OCI-M1 (cell line): ENCODE measurements at regions not wholly inside any gene's neighbourhood (a gene's known extent, or its start where the extent isn't known, plus 50 kb on each side); places are given as distances from the start of the nearest gene placed in this dataset.
"Not testable (repeated sequence)": the region's sequence is repeated elsewhere in the genome, so short reads cannot be mapped to it uniquely, and the experiment has no call there.

ENCODE experiments used
- DNase-seq: peaks from one replicate; lab custom pipeline; 2025; lab: John Stamatoyannopoulos, UW

- no peak for DNase-seq
These were observed 51.2 kb upstream of the PRR5 start for GRCh38 chr22:44650806-44651205.

GRCh38 chr22:44648821-44649565, 53.0 kb upstream of the PRR5 start:
- DNase-seq: no peak

GRCh38 chr22:44648085-44648820, 53.8 kb upstream of the PRR5 start:
- no peak for DNase-seq

GRCh38 chr22:44647141-44647540, 54.9 kb upstream of the PRR5 start:
- DNase-seq: no peak

- DNase-seq: no peak
These were observed 55.3 kb upstream of the PRR5 start for GRCh38 chr22:44646668-44647067.

- no peak for DNase-seq
These were observed 55.9 kb upstream of the PRR5 start for GRCh38 chr22:44646141-44646540.

GRCh38 chr22:44645531-44645930, 56.5 kb upstream of the PRR5 start:
- DNase-seq: no peak

- DNase-seq: no peak
These were observed 56.9 kb upstream of the PRR5 start for GRCh38 chr22:44645083-44645482.

- DNase-seq: not testable (repeated sequence)
These were observed 58.4 kb upstream of the PRR5 start for GRCh38 chr22:44643526-44644101.

GRCh38 chr22:44642096-44642644, 59.8 kb upstream of the PRR5 start:
- no peak for DNase-seq

GRCh38 chr22:44640618-44641155, 61.3 kb upstream of the PRR5 start:
- no peak for DNase-seq

- no peak for DNase-seq
These were observed 62.0 kb upstream of the PRR5 start for GRCh38 chr22:44639891-44640617.

- DNase-seq: no peak
These were observed 62.8 kb upstream of the PRR5 start for GRCh38 chr22:44638971-44639760.

GRCh38 chr22:44636502-44637206, 65.3 kb upstream of the PRR5 start:
- DNase-seq: not testable (repeated sequence)

- DNase-seq: not testable (repeated sequence)
These were observed 66.4 kb upstream of the PRR5 start for GRCh38 chr22:44635567-44635966.

- no peak for DNase-seq
These were observed 67.3 kb upstream of the PRR5 start for GRCh38 chr22:44634426-44635321.

GRCh38 chr22:44633647-44634046, 68.4 kb upstream of the PRR5 start:
- no peak for DNase-seq

GRCh38 chr22:44632541-44633396, 69.2 kb upstream of the PRR5 start:
- DNase-seq: peak; percentile 48
